NCI-H1105 treated with DMSO at 0.1 percent for 48 hours (cell line): ENCODE measurements at regions not wholly inside any gene's neighbourhood (a gene's known extent, or its start where the extent isn't known, plus 50 kb on each side); places are given as distances from the start of the nearest gene placed in this dataset.
"Not testable (repeated sequence)": the region's sequence is repeated elsewhere in the genome, so short reads cannot be mapped to it uniquely, and the experiment has no call there.

Experiments used
- DNase-seq: peaks from one replicate; lab custom pipeline; 2025; lab: John Stamatoyannopoulos, UW

- no peak for DNase-seq
Measured at GRCh38 chr2:88999365-88999764, 307.9 kb downstream of the RPIA start.

GRCh38 chr2:89000235-89000634, 308.8 kb downstream of the RPIA start:
- no peak for DNase-seq

GRCh38 chr2:89004238-89004637, 312.8 kb downstream of the RPIA start:
- DNase-seq: not testable (repeated sequence)

- DNase-seq: not testable (repeated sequence)
Measured at GRCh38 chr2:89020566-89020965, 329.1 kb downstream of the RPIA start.

DNA sequence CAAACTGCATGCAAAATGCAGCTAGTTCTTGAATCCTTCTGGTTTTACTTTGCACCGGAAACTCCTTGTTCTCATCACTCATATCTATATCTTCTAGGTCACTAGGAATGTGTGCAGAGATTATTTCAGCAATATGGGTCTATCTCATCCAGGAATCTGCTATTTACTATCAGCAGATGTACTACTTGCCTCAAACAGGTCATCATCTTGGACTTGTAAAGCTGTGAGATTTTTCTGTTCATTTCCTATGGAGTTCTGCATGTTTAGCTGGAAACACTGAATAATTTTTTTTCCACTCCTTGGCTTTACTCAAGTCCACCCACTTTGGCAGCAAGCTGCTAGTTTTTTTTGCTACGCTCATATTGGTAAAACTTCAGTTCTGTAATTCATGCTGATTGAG, 334.8 kb downstream of the RPIA start:
- DNase-seq: not testable (repeated sequence)

DNA sequence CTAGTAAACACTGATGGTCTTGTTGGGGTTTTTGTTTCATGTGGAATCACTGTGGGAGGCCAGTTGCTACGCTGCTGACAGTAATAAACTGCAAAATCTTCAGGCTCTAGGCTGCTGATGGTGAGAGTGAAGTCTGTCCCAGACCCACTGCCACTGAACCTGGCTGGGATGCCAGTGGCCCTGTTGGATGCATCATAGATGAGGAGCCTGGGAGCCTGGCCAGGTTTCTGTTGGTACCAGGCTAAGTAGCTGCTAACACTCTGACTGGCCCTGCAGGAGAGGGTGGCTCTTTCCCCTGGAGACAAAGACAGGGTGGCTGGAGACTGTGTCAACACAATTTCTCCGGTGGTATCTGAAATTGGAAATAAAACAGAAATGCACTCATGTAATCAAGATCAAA, 335.6 kb downstream of the RPIA start:
- DNase-seq: not testable (repeated sequence)

DNA sequence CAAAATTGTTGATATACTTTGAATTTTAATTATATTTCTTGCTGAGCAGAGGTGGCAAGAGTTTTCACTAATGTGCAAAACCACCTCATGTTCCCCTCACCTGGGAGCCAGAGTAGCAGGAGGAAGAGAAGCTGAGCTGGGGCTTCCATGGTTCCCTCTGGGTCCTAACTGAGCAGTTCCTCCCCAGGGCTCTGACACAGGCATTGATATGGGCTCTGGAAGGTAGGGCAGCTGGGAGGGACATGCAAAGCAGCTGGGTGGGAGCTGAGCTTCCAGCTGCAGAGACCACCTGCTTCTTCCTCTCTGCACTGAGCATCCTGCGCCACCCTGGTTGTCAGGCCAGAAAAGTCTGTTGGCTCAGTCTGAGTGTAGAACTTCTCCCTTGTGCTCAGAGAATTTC, 336.1 kb downstream of the RPIA start:
- not testable (repeated sequence) for DNase-seq

- not testable (repeated sequence) for DNase-seq
Measured at GRCh38 chr2:89029257-89029656, 337.8 kb downstream of the RPIA start.

- DNase-seq: peak; percentile 36
Measured at GRCh38 chr2:89048138-89049066, 356.9 kb downstream of the RPIA start.

- not testable (repeated sequence) for DNase-seq
Measured at GRCh38 chr2:89058616-89059015, 367.1 kb downstream of the RPIA start.

DNA sequence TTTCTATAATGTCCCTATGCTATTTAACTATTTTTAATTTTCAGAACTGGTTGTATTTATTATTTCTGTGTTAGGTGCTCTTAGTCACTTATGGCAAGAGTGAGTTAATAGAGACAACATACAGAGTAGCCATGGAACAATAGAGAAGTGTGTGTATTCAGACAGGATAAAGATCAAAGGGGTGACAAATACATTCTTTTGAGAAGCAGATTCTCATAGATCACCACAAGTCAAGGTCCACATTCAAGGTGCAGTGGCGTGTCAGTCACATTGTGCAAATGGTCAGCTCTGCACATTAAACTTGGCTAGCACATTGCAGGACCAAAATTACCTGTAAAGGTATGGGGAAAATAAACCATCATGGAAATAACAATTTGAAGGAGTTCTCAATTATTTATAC, 369.7 kb downstream of the RPIA start:
- not testable (repeated sequence) for DNase-seq

DNA sequence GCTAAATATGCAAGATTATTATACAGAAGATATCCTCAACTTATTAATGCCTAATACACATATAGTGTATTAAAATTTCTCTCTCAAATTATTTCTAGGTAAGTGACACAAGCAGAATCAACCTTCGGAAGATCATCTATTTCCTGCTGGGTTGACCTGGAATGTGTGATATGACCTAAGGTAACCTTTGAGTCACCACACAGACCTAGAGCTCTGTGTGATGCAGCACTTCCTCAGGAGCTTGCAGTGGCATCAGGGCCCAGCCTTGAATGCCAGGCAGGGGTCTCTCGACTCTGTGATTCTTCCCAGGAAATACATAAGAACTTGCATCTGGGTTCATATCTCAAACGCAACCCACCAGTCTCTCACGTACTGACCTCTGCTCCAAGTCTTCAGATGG, 385.3 kb downstream of the RPIA start:
- not testable (repeated sequence) for DNase-seq

DNA sequence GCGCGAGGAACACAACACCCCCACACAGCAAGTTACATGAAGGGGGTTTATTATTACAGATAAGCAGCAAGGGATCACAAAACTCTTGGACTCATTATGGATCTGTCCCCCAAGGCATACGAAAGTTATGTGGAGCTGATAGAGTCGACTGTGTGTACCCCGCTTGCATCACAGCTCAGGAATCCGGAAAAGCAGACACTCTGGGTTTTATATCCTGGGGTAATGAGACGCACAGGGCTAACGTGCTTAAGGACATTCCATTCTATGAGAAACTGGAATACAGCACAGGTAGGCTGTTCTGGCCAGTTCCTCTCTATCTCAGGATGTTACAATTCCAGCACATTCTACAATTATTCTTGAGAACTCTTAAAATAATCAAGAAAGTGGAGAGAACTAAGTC, 401.4 kb downstream of the RPIA start:
- DNase-seq: not testable (repeated sequence)

DNA sequence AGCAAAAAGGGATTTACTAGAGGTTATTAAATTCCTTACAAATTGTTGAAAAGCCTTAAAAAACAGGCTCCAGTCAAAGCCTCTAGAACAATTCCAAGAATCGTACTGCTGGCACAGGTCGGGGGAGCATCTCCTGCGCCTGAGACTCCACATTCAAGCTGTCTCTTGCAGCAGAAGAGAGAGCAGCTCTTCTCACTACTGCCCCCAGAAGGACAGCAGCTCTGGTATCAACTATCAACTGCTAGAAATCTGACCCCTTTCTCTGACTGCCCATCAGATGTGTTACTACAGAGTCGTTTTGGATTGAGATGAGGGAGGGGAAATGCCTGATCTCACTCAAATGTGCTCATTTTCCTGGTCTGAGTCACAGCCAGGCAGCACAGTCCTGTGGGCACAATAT, 403.6 kb downstream of the RPIA start:
- DNase-seq: not testable (repeated sequence)

GRCh38 chr2:89102587-89102986, 411.1 kb downstream of the RPIA start:
- DNase-seq: not testable (repeated sequence)

DNA sequence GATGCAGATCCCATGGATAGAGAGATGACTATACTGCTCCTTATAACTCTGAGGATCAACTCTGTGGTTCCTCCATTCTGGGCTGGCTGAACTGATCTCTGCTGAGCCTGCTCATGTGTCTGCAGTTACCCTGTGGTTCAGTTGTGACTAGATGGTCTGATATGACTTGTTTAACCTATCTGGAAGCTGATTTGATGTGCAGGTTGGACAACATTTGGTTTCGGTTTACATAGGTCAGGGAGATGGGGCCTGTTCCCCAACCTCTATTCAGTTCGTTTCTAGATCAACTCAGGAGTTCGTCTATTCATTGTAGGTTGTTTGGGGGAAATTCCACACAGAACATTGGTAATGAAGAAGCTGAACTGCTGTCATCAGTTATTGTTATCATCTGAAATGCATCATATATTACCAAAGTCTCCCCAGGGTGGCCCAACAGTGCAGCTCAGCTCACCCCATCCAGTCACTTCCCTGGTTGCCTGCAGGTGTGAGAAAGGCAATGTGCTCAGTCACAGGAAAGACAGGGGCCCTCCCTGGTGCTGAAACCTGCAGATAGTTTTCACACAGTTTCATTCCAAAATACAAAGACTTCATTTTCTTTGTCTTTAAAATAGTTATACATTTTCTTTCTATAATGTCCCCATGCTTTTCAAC, 415.0 kb downstream of the RPIA start:
- not testable (repeated sequence) for DNase-seq

- not testable (repeated sequence) for DNase-seq
Measured at GRCh38 chr2:89112434-89112833, 421.0 kb downstream of the RPIA start.

DNA sequence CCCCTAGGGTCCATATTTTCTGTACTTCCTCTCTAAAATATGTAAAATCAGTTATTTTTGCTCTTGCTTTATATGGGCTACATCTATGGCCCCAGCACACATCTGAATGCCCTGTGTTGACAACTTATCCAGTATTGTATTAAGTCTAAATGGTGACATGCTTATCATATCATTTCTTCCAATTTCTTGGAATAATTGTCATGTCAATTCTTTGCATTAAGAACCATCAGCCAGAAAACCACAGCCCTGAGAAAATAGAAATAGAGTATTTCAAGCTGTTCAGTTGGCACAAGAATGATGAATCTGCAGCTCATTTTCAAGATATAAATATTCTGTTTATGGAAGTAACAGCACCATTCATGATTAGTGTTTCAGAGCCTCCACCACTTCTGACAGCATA, 421.8 kb downstream of the RPIA start:
- DNase-seq: not testable (repeated sequence)

DNA sequence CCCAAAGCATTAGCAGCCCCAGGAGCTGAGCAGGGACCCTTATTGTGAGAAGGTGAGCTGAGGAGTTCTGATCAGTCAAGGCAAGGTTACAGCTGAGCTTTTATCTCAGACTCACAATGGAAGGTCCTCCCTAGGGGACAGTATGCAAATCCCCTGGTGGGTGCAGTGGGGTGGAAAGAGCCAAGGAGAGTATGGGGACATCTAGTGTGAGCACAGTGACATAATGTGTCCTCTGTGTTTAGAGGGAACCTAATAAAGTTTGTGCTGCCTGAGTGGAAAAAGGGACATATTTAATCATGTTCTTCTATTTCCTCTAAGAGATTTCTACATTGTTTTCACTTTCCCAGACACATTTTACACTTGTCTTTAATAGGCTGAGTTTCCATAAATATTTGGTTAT, 438.0 kb downstream of the RPIA start:
- not testable (repeated sequence) for DNase-seq

- DNase-seq: not testable (repeated sequence)
Measured at GRCh38 chr2:89130665-89131308, 439.3 kb downstream of the RPIA start.

GRCh38 chr2:89142959-89143358, 451.5 kb downstream of the RPIA start:
- DNase-seq: peak; percentile 3

DNA sequence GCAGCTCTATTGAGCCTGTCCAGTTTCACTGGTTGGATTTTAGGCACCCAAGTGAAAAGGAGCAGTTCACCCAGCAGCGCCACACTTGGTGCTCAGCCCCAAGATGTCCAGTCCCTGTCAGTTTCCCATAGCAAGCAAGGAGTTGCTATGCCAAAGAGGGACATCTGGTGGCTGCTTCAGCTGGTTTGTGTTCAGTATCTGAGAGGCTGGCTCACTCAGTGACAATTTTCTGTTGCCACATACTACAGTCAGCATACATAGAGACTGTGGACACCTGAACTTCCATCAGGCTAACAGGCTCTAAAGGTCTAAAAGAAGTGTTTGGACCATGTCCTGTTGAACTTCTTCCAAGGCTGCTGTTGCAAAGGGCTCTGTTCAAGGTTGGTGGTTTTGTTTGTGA, 453.9 kb downstream of the RPIA start:
- DNase-seq: not testable (repeated sequence)

DNA sequence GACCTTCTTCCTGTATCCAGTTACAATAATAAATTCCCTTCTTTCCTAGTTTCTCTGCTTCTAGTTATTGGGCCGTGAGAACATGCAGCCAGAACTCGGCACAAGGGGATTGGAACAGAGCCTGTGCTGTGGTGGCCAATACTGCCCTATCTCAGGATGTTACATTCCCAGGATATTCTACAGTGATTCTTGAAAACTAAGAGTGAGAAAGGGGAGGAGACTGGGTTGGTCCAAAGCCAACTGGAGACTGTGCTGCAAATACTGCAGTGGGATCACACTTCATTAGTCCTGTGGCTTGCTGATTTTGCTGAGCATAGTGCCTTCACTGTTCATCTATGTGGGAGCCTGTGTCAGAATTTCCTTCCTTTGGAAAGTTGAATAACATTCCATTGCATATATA, 456.8 kb downstream of the RPIA start:
- DNase-seq: not testable (repeated sequence)
